IPS DF 19.7 (cell line): ENCODE measurements at regions not wholly inside any gene's neighbourhood (a gene's known extent, or its start where the extent isn't known, plus 50 kb on each side); places are given as distances from the start of the nearest gene placed in this dataset.
"Not testable (repeated sequence)": the region's sequence is repeated elsewhere in the genome, so short reads cannot be mapped to it uniquely, and the experiment has no call there.

Source experiments
- DNase-seq: peaks from one replicate; pipeline ENCODE4 v3.0.0-alpha.2; 2013; ENCODE audit warnings: low read depth, low spot score

DNA sequence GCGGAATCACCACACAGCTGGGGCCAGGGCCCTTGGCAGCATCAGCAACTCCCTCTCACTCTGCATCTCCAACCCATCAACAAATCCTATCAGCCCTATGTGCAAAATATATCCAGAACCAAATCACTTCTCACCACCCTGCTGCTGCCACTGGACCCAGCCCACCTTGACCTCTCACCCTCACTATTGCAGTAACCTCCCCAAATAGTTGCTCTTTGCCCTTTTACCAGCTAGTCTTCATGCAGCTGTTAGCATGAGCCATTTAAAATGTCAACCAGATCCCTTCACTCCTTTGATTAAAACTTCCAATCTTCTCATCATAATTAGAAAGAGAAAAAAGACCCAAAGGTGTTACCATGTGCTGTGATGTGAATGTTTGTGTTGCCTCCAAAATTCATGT, 155.7 kb upstream of the IRF2BP2 start:
- DNase-seq = no peak

DNA sequence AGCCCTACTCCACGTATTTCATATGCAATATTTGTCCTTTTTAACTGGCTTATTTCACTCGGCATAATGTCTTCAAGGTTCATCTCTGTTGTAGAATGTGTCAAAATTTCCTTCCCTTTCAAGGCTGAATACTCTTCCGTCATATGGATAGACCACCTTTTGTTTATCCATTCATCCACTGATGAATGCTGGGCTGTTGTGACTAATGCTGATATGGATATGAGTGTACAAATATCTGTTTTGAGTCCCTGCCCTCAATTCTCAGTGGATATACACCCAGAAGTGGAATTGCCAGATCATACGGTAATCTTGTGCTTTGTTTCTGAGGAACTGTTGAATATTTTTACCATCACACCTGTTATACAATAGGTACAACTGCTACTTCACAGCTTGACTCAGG, 155.2 kb upstream of the IRF2BP2 start:
- no peak for DNase-seq

DNA sequence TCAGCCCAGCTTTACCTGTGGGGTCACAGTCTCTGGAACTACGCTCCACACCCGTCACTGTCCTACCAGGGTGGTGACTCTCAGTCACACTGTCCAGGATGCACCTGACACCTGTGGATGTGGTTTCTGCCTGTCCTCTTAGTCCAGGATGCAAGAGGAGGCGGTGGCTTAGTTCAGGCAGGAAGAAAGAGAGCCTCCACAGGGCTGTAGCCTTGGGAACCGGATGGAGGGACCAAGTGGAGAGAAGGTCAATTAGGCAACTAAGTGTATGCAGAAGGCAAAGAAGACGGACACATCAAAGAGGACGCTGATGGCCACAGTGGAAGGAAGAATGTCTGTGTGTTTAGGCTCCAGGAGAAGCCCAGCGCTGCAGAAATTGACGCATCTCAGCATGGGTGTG, 153.9 kb upstream of the IRF2BP2 start:
- DNase-seq = no peak

DNA sequence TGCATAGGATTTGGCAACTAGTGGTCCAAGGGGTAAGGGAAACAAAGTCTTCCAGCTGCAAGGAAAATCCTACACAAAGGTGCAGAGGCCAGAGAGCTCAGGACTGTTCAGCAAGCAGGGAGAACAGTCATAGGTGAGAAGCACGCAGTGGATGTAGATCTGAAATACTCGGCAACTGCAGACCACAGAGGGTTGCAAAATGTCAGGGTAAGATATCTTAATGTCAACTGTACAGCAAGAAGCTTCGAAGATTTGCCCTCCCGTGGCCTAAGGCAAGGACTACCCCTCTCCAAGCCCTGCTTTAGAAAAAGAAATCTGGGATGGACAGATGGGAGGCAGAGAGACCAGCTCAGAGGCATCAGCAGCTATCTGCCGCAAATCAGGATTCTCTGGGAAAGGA, 153.4 kb upstream of the IRF2BP2 start:
- DNase-seq = no peak

DNA sequence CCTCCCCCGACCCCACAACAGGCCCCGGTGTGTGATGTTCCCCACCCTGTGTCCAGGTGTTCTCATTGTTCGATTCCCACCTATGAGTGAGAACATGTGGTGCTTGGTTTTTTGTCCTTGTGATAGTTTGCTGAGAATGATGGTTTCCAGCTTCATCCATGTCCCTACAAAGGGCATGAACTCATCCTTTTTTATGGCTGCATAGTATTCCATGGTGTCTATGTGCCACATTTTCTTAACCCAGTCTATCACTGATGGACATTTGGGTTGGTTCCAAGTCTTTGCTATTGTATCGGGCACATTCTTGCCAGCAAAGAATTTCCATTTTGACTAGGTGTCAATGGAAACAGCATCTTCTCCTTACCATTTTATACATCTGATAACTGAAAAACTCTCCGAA, 152.1 kb upstream of the IRF2BP2 start:
- DNase-seq = not testable (repeated sequence)

DNA sequence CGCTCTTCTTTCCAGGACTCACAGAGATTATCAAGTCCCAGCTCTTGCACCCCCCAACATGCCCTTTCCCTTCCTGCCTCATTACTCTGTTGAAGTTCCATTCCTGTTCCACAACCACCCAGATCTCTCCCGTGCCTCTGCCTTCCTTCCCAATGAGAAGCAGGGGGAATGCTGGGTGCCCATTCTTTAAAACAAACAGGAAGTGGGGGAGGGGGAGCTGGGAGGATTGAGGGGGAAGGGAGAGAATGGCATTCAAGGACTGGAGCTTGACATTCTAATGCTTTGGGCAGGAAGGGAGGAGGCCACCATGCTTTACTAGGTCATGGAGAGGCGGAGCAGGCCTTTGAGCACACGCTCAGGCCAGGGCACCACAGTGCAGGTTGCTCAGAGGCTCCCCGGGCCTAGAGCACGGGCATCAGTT, 150.3 kb upstream of the IRF2BP2 start:
- no peak for DNase-seq

DNA sequence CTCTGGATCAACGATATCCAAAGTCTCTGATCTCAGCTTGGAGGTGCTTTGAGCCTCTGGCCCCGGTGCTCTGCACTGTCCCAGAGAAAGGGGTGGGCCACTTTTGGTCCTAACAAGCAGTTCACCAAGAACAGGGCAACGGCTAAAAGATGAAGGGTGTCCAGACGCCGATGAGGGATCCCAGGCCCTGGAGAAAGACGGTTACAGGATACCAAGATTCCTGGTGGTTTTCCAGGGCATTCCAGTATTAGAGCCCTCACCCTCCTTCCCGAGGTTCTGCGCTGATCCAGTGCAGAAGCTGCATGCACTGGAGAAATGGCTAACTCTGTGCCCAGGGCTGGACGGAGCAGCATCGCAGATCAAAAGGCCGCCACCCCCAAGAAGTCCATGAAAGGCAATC, 149.9 kb upstream of the IRF2BP2 start:
- DNase-seq = no peak

DNA sequence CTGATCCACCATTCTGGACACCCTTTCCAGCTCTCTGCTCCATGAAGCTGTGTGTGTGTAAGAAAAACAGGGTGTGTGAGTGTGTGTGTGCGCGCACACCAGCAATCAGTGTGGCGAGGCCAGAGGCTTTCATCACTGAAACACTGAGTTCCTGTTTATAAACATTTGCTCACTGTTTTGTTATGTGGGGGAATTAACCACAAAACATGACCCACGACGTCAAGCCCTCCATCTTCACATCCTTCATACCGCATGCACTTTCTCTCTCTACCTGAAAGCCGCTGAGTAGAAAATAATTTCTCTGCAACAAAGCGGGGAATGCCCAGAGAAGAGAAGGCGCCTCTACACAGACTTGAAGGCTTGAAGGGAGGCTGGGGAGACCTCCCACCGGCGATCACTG, 148.9 kb upstream of the IRF2BP2 start:
- DNase-seq = no peak

DNA sequence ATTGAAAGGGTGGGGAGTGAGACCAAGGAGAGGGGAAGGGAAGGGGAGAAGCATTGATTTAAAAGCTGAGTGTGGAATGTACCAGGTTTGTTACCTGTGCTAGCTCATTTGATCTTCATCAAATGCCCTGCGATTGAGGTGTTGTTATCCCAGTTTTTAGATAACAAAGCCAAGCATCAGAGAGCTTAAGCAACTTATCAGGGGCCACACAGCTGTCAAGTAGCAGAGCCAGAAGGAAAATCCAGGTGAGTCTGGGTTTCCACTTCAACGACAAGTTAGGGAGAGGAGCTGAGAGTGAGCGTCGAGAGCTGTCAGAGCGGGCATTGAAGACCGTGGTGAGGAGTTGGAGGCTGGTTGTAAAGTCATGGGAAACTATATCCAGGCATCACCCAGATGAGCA, 146.9 kb upstream of the IRF2BP2 start:
- DNase-seq = no peak

DNA sequence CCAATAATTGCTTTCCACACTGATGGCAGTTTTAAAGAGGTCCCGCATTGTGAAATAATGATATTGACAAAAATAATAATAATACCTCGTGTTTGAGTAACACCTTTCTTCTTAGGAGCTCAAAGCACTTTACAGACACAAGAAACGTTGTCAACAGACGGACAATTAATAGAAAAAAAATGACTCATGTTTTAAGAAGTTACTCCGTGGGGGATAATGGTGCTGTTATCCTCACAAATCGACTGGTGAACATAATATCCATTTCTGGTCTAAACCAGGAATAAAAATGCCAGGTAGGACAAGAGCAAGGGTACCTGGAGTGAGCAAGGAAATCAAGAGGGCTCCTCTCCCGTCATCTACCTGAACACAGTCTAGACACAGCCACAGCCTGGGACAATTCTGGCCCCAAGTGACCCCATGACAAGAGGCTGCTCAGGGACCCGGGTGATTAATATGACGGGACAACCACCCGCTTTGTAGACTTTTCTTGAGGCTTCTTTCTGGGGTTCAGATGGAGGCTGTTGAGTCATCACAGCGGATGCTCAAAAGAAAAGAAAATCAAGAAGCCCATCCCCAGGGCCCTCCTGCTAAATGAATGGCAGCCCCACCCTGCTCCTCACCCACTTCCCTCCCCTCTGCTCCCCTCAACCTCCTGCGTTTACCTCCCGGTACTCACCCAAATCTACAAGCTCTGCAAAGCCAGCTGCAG, 146.2 kb upstream of the IRF2BP2 start:
- no peak for DNase-seq

DNA sequence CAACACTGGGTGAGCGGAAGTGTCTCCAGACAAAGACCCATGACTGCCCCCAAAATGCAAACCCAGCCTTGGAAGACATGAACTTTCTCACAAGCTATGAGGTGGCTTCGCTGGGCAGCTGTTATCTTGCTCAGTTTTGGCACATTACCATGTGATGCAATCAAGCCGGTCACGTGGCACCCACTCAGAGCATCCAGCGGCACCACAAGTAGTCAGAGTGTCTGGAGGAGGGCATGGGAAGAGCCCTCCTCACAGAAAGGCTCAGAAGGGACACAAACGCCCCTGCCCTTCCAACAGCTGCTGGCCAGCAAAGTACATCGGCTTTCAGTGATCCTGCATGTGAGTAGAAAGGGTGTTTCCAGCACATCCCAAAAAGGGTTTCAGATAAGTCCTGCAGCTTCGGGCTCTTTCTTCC, 145.5 kb upstream of the IRF2BP2 start:
- DNase-seq = no peak

DNA sequence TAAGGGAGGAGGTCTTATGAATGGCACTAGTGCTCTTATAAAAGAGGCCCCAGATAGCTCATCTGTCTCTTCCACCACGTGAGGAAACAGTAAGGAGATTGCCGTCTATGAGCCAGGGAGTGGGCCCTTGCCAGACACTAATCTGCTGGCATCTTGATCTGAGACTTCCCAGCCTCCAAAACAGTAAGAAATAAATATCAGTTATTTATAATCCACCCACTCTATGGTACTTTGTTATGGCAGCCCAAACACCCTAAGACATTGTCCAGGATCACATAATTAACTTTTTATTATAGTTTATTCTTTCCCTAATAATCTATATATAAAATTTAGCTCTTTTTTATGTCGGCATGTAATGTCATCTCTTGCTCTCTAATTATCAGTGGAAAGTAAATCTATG, 144.0 kb upstream of the IRF2BP2 start:
- DNase-seq = no peak

DNA sequence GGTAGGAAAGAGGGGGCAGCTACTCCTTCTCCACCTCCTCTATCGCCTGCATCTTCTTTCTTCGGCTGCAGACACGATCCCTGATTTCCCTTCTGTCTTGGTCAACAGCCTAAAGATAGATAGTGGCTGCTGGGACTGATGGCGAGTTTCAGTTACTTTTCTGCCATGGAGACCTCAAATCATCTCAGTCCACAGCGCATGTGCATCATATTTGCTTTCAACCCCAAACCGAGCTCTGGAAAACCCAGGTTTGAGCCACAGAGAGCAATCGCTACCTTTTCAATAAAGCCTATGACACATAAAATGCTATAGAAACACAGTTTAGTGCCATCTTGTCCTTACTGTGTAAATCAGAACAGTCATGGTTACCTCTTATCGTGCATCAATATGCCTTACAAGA, 142.9 kb upstream of the IRF2BP2 start:
- no peak for DNase-seq

DNA sequence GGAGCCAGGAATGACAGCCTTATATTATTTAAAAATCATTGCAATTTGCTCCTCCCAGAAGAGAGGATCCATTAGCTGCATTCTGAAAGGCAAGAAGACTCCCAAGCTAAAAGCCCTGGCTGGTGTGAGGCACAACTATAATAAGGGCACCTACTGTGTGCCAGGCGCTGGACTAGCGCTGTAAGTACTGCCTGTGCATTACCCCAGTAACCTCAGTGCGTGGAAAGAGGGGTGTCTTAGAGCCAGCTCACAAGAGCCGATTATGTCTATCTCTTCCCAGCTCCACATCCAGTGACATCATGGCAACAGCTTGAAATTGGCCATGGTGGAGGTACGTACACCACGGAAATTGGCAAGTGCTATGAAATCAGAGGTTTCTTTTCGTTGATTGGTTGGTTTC, 141.7 kb upstream of the IRF2BP2 start:
- no peak for DNase-seq

DNA sequence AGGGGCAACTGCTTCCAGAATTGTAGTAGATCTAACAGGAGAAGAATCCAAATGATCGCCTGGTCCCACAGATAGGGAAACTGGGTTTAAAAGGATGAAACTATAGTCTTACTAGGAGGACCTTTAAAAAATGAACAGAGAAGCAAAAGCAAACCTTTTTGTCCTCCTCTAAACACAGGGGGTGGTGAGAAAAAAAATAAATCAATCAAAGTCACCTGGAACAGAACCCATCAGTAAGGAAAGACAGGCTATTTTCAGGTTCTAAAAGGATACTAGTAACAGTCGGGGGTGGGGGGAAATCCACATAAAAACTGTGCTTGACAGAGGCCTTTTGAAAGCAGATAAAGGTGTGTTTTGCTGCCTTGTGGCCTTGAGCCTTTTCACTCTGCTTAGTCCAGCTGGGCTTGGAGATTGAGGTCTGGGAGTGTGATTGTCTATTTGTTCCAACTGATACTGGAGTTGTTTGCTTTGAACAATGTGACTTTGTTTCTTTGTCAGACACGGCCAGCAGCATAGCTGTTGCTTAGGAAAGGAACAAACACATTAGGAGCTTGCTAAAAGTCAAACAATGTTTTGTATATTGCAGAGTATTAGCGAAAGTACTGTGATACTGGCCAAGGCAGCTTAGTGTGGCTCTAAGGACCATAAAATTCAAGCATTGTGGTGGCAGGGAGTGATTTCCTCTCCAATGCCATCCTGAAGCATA, 141.1 kb upstream of the IRF2BP2 start:
- no peak for DNase-seq

DNA sequence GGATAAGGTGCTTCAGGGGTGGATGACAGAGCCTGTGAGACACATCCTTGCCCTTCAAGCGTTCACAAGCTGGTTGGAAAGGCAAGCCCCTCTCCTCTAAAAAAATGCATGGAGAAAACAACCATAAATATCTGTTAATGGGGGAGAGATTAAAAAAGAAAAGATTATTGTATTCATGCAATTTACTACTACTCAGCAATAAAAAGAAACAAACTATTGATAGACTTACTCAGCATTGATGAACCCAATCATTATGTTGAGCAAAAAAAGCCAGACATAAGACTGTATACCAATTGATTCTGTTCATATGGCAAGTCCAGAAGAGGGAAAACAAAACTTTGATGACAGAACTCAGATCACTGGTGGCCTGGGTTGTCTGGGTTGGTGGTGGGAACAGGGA, 138.7 kb upstream of the IRF2BP2 start:
- no peak for DNase-seq

DNA sequence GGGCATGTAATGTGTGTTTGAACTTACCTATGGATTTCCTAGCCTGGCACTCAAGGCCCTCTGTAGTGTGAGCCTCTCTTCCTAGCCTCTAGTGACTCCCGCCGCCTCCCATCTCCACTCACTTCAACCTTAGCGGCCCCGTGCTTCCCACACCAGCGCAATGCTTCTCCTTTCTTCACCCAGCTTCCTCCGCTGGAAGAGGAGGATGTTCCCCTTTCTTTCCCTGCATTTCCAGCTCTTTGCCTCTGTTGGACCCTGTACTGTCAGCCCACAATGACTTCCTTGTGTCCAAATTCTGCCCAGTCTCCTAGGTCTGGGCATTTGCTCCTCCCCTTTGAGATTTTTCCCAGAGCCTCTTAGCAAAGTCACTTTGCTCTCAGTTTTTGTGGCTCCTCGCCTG, 138.1 kb upstream of the IRF2BP2 start:
- DNase-seq = no peak

DNA sequence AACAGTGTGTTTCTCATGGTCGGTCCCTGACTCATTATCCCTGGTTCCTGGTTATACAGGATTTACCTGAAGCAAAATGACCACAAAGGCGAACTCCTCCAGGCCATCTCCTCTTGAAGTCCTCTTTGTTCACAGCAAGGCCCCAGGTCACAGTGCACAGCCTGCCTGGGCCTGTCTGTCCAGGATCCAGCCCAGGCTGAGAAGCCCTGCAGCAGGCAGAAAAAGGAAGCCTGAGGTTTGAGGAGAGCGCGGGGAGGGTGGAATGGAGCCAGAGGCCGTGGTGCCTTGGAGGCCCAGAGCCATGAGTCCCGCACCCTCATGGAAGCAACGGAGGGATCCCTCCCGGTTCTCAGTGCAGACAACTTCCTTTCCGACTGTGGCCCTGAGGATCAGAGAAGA, 136.8 kb upstream of the IRF2BP2 start:
- no peak for DNase-seq

DNA sequence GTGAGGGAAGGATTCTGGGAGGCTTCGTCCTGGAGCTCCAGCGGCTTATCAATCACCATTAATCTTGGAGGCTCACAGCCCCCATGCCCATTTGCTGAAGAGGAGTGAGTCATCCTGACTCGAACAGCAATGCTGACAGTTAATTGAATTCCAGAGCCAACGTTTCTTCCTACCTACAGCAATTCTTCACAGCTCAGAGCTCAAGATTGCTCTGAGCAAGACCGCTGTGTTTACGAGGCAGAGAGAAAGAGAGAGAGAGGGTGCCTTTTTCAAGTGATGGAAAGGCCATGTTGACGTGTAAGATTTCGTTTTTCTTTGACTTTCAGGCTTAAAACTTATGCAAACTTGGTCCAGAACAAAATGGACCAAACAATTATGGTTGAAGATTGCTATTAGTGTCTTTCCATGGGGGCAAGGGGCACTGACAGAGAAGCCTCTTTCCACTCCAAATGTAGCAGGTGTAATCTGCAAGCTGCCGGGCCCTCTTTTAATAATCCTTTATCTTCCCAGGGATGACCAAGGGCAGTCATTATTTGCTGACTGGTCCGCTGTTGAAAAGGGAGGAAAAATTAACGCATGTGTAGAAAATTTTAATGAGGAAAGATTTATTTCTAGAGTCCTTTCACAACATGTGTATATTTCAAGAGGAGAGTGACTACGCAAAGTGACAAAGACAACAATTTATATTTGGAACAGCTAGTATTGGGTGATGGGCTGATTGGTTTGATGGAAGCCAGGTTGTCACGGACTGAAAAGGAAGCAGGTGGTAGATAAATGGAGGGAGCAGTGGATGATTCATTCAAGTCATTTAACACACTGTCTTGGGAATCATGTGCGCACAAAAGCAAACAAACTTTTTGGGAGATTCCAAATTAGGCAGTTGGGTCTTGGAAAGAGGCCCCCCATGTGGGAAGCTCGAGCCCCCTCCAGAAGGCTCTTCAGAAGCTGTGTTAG, 136.1 kb upstream of the IRF2BP2 start:
- no peak for DNase-seq

DNA sequence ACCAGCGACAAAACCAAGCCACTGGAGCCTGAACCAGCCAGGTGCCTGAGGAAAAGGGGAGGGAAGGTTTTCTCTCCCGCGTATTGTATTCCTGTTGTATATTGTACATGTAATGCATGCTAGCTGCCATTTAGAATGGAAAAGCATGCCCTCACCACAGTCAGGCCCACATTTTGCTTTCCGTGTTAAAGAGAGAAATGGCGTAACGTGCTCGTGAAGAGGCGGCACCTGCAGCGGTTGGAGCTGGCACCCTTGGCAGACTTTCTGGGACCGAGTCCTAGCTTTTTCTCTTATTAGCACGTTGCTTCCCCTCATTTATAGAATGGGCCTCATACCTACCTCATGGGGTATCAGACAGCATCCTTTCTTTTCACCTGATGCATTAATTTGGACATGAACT, 135.3 kb upstream of the IRF2BP2 start:
- DNase-seq = no peak

DNA sequence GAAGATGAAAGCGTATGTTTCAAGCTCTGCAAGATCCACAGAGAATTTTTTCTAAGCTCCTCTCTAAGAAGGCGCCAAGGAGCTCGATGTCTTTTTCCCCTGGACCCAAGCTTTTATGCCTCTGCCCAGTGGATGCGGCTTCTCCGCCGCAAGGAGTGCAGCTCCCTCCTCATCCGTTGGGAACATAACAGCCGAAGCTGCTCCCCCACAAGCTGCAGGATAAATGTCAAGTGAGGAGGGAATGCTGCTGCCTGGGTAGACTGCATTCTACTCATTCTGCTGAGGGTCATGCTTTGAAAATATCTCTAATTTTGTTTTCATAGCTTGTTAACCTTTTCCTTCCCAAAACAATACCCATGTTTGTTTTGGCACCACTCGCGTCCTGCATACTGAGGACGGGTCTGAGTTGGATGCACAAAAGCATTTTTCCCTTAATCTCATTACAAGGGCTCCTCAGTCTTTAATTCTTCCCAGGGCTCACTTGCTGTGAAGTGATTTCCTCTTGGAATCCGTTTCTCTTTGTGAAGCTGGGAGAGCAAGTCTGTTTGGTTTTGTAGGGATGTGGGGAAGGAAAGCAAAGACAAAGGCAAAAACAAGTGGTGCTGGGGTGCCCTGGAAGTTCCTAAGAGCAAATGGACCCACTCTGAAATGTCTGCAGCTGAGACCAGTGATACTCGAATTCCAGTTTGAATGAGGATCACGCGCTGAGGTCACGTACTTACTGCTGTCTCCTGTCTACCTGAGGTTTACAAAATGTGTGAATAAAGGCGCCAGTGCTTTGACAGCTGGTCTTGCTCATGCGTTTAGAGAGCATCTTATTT, 134.0 kb upstream of the IRF2BP2 start:
- DNase-seq = no peak

DNA sequence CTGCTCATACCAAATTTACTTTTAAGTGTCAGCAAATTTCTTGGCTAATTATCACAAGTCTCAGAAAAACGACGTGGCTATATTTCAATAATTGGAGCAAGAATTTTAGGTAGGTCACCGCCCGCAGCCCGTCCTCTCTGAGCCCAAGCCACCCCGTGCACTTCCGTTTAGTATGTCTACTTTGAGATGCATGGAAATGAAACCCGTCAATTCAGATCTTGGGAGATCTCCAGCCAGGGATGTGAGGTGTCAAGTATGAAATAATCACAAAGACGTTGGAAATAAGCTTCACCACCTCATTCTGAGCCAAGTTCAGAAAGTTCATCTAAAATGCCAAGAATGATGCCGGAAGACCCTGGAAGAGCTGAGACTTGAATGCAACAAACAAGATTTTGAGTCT, 132.6 kb upstream of the IRF2BP2 start:
- DNase-seq = no peak
